A673 (cell line): ENCODE measurements at regions not wholly inside any gene's neighbourhood (a gene's known extent, or its start where the extent isn't known, plus 50 kb on each side); places are given as distances from the start of the nearest gene placed in this dataset.

Source experiments
- CTCF ChIP-seq: fragments of 300-800, 200-600 bp; sonication (generic); conservative IDR thresholded peaks from 2 replicates; pipeline ENCODE4 v1.5.1; 2017; ENCODE audit warnings: low read depth, mild to moderate bottlenecking, antibody characterized with exemption, low read length, moderate library complexity, mixed read lengths
- EZH2 ChIP-seq: fragments of 200-600 bp; sonication (generic); IDR thresholded peaks from 2 replicates; pipeline ENCODE4 v1.6.1; 2017; ENCODE audit warnings: borderline replicate concordance, low read depth, mild to moderate bottlenecking, mixed read lengths, antibody characterized with exemption, low read length; ENCODE audit not compliant: poor library complexity, severe bottlenecking

DNA sequence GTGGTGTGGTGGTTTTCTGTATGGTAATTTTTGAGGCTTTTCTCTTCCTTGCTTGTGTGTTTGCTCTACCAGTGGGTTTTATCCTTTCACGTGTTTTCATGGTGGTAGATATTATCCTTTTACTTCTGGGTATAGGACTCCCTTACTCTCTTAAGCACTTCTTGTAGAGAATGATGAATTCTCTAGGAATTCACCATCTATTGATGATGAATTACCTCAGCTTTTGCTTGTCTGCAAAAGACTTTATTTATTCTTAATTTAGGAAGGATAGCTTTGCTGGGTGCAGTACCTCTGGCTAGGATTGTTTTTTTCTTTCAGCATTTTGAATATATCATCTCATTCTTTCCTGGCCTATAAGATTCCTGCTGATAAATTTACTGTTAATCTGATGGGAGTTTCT, 415.3 kb downstream of the PDGFC start:
- TF ChIP-seq CTCF (no peak), EZH2 (no peak)
